ELR (cell line): ENCODE measurements at regions not wholly inside any gene's neighbourhood (a gene's known extent, or its start where the extent isn't known, plus 50 kb on each side); places are given as distances from the start of the nearest gene placed in this dataset.

Experiments used
- DNase-seq: peaks from one replicate; pipeline ENCODE4 v3.0.0-alpha.2; 2015; ENCODE audit warnings: low read depth

- DNase-seq = no peak
Measured at GRCh38 chr11:93075782-93076181, 106.3 kb downstream of the MTNR1B start.

GRCh38 chr11:93080146-93080759, 110.8 kb downstream of the MTNR1B start:
- DNase-seq = no peak

GRCh38 chr11:93081694-93082093, 112.2 kb downstream of the MTNR1B start:
- no peak for DNase-seq

- no peak for DNase-seq
Measured at GRCh38 chr11:93082900-93083299, 113.4 kb downstream of the MTNR1B start.

- no peak for DNase-seq
Measured at GRCh38 chr11:93084727-93085505, 112.9 kb downstream of the SLC36A4 start.

GRCh38 chr11:93089474-93090102, 108.2 kb downstream of the SLC36A4 start:
- peak; percentile 48 for DNase-seq
